C4-2B (cell line): ENCODE measurements at regions not wholly inside any gene's neighbourhood (a gene's known extent, or its start where the extent isn't known, plus 50 kb on each side); places are given as distances from the start of the nearest gene placed in this dataset.

Experiments
- CTCF ChIP-seq: fragments of 450-650 bp; conservative IDR thresholded peaks from 2 replicates; pipeline ENCODE4 v1.5.1; 2017; ENCODE audit warnings: mild to moderate bottlenecking
- ZFX ChIP-seq: fragments of 450-650 bp; IDR thresholded peaks from 2 replicates; pipeline ENCODE4 v1.6.1; 2017

GRCh38 chr7:109215341-109215740 lies 645.7 kb downstream of the DNAJB9 start:
- TF ChIP-seq CTCF (no peak), ZFX (no peak)
